Smooth muscle cell (in vitro differentiated cells): ENCODE measurements at regions not wholly inside any gene's neighbourhood (a gene's known extent, or its start where the extent isn't known, plus 50 kb on each side); places are given as distances from the start of the nearest gene placed in this dataset.

ENCODE experiments used
- DNase-seq: peaks from one replicate; lab custom pipeline; 2025; ENCODE audit not compliant: unreplicated experiment; lab: John Stamatoyannopoulos, UW
- H2AFZ ChIP-seq: fragments of 200-600 bp; sonication (generic); 2 replicates; pipeline ENCODE4 v1.6.0; 2016; ENCODE audit warnings: antibody characterized with exemption, low read depth, mild to moderate bottlenecking
- H3F3A ChIP-seq: fragments of 200-600 bp; sonication (generic); 2 replicates; pipeline ENCODE4 v1.6.0; 2017; ENCODE audit warnings: antibody characterized with exemption, low read depth
- H3K27ac ChIP-seq: fragments of 200-600 bp; sonication (generic); 2 replicates; pipeline ENCODE4 v1.5.1; 2016; ENCODE audit warnings: low read depth, mild to moderate bottlenecking
- H3K27me3 ChIP-seq: fragments of 200-600 bp; sonication (generic); 2 replicates; pipeline ENCODE4 v1.6.1; 2016; ENCODE audit warnings: low read depth, mild to moderate bottlenecking
- H3K36me3 ChIP-seq: fragments of 200-600 bp; sonication (generic); 2 replicates; pipeline ENCODE4 v1.5.1; 2016; ENCODE audit warnings: low read depth
- H3K4me1 ChIP-seq: fragments of 200-600 bp; sonication (generic); 2 replicates; pipeline ENCODE4 v1.5.1; 2016; ENCODE audit warnings: low read depth
- H3K4me2 ChIP-seq: fragments of 200-600 bp; sonication (generic); 2 replicates; pipeline ENCODE4 v1.6.0; 2016; ENCODE audit warnings: mild to moderate bottlenecking
- H3K4me3 ChIP-seq: fragments of 200-600 bp; sonication (generic); 2 replicates; pipeline ENCODE4 v1.5.1; 2016; ENCODE audit warnings: mild to moderate bottlenecking
- H3K79me2 ChIP-seq: fragments of 200-600 bp; sonication (generic); 2 replicates; pipeline ENCODE4 v1.6.0; 2016; ENCODE audit warnings: low read depth, mild to moderate bottlenecking
- H3K9ac ChIP-seq: fragments of 200-600 bp; sonication (generic); 2 replicates; pipeline ENCODE4 v1.6.0; 2016; ENCODE audit warnings: low read depth
- H3K9me3 ChIP-seq: fragments of 200-600 bp; sonication (generic); replicated peaks from 2 replicates; pipeline ENCODE4 v1.5.1; 2016; ENCODE audit warnings: low read depth
- H4K20me1 ChIP-seq: fragments of 200-600 bp; sonication (generic); 2 replicates; pipeline ENCODE4 v1.6.0; 2016; ENCODE audit warnings: low read depth
- CTCF ChIP-seq: fragments of 200-600 bp; sonication (generic); IDR thresholded peaks from 2 replicates; pipeline ENCODE4 v1.5.1; 2017; ENCODE audit warnings: borderline replicate concordance, mild to moderate bottlenecking, antibody characterized with exemption; ENCODE audit not compliant: insufficient read depth, poor library complexity, severe bottlenecking
- WGBS: methylation state at CpG from one replicate; pipeline ENCODE4 v1.1.7; 2016; ENCODE audit warnings: low lambda C conversion rate; 5-methylcytosine and 5-hydroxymethylcytosine counted together

- Histone ChIP-seq H3K4me3 (no peak overlapping the region), H2AFZ (no peak overlapping the region), H3K79me2 (no peaks in the 10 kb centered on the region), H3K27me3 (no peaks in the 10 kb centered on the region), H3K4me2 (no peak overlapping the region), H3F3A (no peaks in the 10 kb centered on the region), H3K9me3 (no peaks in the 10 kb centered on the region), H4K20me1 (no peaks in the 10 kb centered on the region), H3K27ac (no peak overlapping the region), H3K4me1 (no peaks in the 10 kb centered on the region), H3K9ac (no peak overlapping the region), H3K36me3 (no peaks in the 10 kb centered on the region)
- TF ChIP-seq CTCF = no peak
- no peak for DNase-seq
- 81% methylated on average over 1 of the region's 1 CpG for WGBS
Observed at GRCh38 chr15:27642981-27643380, 456.1 kb downstream of the OCA2 start.

GRCh38 chr15:27639595-27639994 is 459.5 kb downstream of the OCA2 start:
- no peaks in the 10 kb centered on the region for H3K79me2 ChIP-seq
- H3K36me3 ChIP-seq = no peaks in the 10 kb centered on the region
- no peak for TF ChIP-seq CTCF
- H3F3A ChIP-seq = no peaks in the 10 kb centered on the region
- no peaks in the 10 kb centered on the region for H4K20me1 ChIP-seq
- H3K9me3 ChIP-seq = no peaks in the 10 kb centered on the region
- no peak overlapping the region for H3K27ac ChIP-seq
- no peak for DNase-seq
- peaks cover 4% of the 10 kb centered on the region for H3K4me1 ChIP-seq
- H3K4me3 ChIP-seq = no peak overlapping the region
- H2AFZ ChIP-seq = no peak overlapping the region
- no peak overlapping the region for H3K9ac ChIP-seq
- no peaks in the 10 kb centered on the region for H3K27me3 ChIP-seq
- WGBS = 92% methylated on average over 9 of the region's 9 CpGs
- H3K4me2 ChIP-seq = no peak overlapping the region

GRCh38 chr15:27638958-27639357 is 460.2 kb downstream of the OCA2 start:
- Histone ChIP-seq H3K27ac (no peak overlapping the region), H3K9me3 (no peaks in the 10 kb centered on the region), H3F3A (no peaks in the 10 kb centered on the region), H4K20me1 (no peaks in the 10 kb centered on the region), H3K4me1 (peaks cover 4% of the 10 kb centered on the region), H3K36me3 (no peaks in the 10 kb centered on the region), H3K9ac (no peak overlapping the region), H3K79me2 (no peaks in the 10 kb centered on the region), H3K27me3 (no peaks in the 10 kb centered on the region), H2AFZ (no peak overlapping the region), H3K4me3 (no peak overlapping the region), H3K4me2 (no peak overlapping the region)
- no peak for DNase-seq
- 89% methylated on average over 14 of the region's 14 CpGs for WGBS
- no peak for TF ChIP-seq CTCF

GRCh38 chr15:27635916-27636315 is 463.2 kb downstream of the OCA2 start:
- H4K20me1 ChIP-seq = no peaks in the 10 kb centered on the region
- H3K9me3 ChIP-seq = no peaks in the 10 kb centered on the region
- no peaks in the 10 kb centered on the region for H3F3A ChIP-seq
- H3K36me3 ChIP-seq = no peaks in the 10 kb centered on the region
- no peaks in the 10 kb centered on the region for H3K27me3 ChIP-seq
- TF ChIP-seq CTCF = no peak
- H2AFZ ChIP-seq = no peak overlapping the region
- WGBS = 93% methylated on average over 2 of the region's 2 CpGs
- peaks cover 4% of the 10 kb centered on the region for H3K4me1 ChIP-seq
- DNase-seq = no peak
- H3K9ac ChIP-seq = no peak overlapping the region
- no peaks in the 10 kb centered on the region for H3K79me2 ChIP-seq
- H3K4me2 ChIP-seq = no peak overlapping the region
- H3K27ac ChIP-seq = no peak overlapping the region
- H3K4me3 ChIP-seq = no peak overlapping the region
